ENCODE measurements at regions not wholly inside any gene's neighbourhood (a gene's known extent, or its start where the extent isn't known, plus 50 kb on each side); places are given as distances from the start of the nearest gene placed in this dataset.

DNA sequence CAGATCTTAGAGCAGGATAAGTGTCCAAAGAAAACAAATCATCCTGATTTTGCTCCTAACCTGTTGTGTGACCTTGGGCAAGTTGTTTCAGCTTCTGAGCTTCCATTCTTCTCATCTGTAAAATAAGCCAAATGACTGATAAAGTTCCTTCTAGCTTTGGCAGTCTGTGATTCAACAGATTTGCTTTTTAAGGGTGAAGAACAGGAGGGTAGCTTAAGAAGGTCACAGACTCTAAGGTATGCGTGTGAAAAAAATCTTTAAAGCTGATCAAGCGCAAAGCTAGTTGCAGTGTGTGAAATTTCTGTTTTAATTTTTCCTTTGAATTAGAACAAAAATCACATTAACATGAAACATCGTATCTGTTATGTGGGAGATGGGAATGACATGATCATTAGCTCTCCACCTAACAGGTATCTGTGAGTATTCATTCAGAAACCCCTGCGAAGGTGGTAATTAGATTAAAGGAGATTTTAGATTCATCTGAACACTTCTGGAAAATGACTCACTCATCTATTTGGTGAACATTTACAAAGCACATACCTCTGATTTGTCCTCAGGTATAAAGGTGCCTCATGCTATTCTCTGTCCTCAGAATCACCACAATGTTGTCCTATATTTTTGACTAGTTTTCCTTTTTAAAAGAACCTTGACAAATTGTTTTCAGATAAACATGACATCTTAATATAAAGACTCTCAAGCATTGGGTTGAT, 131.9 kb upstream of the CPM start:
- Histone ChIP-seq H3K27me3 (ENCODE audit: low read depth) (no peaks in the 10 kb centered on the region), H3K4me1 (peaks cover 18% of the 10 kb centered on the region), H3K27ac (replicated peaks) (no peak overlapping the region), H3K36me3 (no peaks in the 10 kb centered on the region), H3K9me3 (replicated peaks) (no peaks in the 10 kb centered on the region), H3K4me3 (no peak overlapping the region)
- TF ChIP-seq, protein P1, sequence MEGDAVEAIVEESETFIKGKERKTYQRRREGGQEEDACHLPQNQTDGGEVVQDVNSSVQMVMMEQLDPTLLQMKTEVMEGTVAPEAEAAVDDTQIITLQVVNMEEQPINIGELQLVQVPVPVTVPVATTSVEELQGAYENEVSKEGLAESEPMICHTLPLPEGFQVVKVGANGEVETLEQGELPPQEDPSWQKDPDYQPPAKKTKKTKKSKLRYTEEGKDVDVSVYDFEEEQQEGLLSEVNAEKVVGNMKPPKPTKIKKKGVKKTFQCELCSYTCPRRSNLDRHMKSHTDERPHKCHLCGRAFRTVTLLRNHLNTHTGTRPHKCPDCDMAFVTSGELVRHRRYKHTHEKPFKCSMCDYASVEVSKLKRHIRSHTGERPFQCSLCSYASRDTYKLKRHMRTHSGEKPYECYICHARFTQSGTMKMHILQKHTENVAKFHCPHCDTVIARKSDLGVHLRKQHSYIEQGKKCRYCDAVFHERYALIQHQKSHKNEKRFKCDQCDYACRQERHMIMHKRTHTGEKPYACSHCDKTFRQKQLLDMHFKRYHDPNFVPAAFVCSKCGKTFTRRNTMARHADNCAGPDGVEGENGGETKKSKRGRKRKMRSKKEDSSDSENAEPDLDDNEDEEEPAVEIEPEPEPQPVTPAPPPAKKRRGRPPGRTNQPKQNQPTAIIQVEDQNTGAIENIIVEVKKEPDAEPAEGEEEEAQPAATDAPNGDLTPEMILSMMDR (IDR thresholded peaks at IDR 0.05; ENCODE audit: borderline replicate concordance) = no peak
- no peak for DNase-seq
- intact Hi-C loops (cut with micrococcal nuclease) = no loop called here

DNA sequence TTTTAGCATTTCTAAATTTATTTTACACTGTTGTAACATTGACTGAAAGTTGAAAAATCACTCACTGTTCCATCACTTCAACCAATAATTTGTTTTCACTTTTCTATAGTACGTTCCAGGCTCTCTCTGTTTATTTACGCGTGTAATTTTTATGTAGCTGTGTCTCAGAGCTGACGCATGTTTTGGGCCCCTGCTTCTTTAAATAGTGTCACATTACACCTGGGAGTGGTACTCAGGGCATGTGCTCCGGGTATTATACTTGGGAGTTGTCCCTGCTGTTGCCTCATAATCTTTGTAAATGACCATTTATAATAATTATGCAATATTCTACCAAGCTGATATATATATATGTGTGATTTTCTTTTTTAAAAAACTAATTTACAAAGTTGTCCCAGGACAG, 132.8 kb upstream of the CPM start:
- DNase-seq = no peak
- no peaks in the 10 kb centered on the region for H3K27me3 ChIP-seq (ENCODE audit: low read depth)
- no peaks in the 10 kb centered on the region for H3K36me3 ChIP-seq
- H3K4me3 ChIP-seq = no peak overlapping the region
- TF ChIP-seq, protein P1 (IDR thresholded peaks at IDR 0.05; ENCODE audit: borderline replicate concordance) = no peak
- peaks cover 18% of the 10 kb centered on the region for H3K4me1 ChIP-seq
- no peaks in the 10 kb centered on the region for H3K9me3 ChIP-seq (replicated peaks)
- intact Hi-C loops (cut with micrococcal nuclease) = no loop called here
- no peak overlapping the region for H3K27ac ChIP-seq (replicated peaks)

DNA sequence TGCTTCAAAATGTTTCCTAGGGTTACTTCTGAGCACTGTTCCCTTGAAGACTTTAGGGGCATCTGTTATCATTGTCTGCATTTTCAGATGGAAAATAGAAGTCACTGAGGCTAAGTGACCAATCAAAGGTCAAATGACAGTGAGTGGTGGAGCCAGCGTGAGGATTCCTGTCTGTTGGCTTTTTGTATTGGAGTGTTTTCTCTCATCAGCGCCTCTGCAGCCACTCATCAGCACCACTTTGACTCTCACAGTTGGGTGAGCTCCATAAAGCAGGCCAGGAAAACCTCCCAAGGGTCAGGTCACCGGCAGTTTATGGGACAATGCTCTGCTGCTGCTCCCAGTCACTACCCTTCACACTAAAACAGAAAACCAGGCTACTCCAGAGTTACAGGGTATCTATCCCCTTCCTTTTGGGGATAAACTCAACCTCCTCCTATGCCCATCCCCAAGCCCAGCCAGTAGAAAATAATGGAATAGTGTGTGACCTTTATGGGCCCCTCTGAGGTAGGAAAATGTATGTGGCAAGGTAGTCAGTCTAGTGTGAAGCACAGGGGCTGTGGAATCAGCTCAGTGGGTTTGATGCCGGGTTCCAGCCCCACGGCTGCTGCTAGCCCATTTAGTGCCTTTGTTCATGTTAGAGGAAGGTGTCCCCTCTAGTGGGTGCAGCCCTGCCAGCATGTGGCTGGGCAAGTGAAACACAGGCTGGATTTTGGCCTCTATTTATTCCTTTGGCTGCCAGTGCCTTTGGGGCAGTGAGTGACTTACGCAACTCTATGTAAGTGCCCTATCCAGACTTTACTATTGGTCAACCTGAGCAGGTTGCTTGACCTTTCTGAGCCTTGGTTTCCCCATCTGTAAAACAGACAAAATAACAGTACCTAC, 133.8 kb upstream of the CPM start:
- DNase-seq = no peak
- peaks cover 14% of the 10 kb centered on the region for H3K4me1 ChIP-seq
- intact Hi-C loops (cut with micrococcal nuclease) = no loop called here

DNA sequence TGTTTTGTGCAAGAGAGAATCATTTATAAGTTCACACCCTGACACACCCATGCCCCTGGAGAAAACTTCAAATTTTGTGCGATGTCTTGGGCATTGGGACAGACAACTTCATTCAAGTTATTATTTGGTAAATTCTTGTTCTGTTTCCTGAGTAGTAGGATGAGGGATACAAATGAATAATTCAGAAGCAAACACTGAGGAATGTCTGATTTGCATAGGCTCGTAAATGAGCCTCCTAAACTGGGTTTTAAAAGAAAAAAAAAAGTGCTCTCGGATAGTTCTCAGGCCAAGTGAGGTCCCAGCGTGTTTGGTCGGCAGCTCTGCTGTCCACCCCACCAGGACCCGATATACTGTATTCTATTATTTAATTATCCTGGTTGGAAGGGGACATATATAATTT, 134.7 kb upstream of the CPM start:
- no peak for DNase-seq
- intact Hi-C loops (cut with micrococcal nuclease) = no loop called here
- H3K27ac ChIP-seq (replicated peaks) = no peak overlapping the region
- no peaks in the 10 kb centered on the region for H3K27me3 ChIP-seq (ENCODE audit: low read depth)
- no peaks in the 10 kb centered on the region for H3K9me3 ChIP-seq (replicated peaks)
- H3K4me3 ChIP-seq = no peak overlapping the region
- TF ChIP-seq, protein P1 (IDR thresholded peaks at IDR 0.05; ENCODE audit: borderline replicate concordance) = no peak
- H3K4me1 ChIP-seq = peaks cover 13% of the 10 kb centered on the region
- H3K36me3 ChIP-seq = no peaks in the 10 kb centered on the region

More for the DNA sequence above, 133.8 kb upstream of the CPM start:
- no peaks in the 10 kb centered on the region for H3K36me3 ChIP-seq
- H3K27ac ChIP-seq (replicated peaks) = peak overlapping the region; percentile 25
- no peaks in the 10 kb centered on the region for H3K27me3 ChIP-seq (ENCODE audit: low read depth)
- no peaks in the 10 kb centered on the region for H3K9me3 ChIP-seq (replicated peaks)
- TF ChIP-seq, protein P1 (IDR thresholded peaks at IDR 0.05; ENCODE audit: borderline replicate concordance) = peak; percentile 7
- H3K4me3 ChIP-seq = no peak overlapping the region

DNA sequence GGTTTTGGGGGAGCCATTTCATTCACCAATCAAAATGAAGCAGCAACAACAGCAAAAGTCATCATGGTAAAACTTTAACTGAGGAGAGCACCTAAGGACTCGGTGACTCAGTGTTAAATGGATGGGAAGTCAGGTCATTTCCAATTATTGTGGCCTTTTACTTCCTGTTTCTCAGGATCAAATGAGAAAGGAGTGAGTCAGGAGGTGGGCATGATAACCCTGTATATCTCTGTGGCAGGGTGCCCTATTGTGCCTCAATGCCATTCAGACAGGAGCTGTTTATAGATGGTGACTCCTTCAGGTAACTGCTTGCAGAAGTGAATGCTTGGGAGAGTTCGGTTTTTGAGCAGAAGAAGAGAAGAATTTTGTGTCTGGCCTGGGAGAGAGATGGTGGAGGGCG, 135.5 kb upstream of the CPM start:
- Histone ChIP-seq H3K4me3 (no peak overlapping the region), H3K9me3 (replicated peaks) (no peaks in the 10 kb centered on the region), H3K36me3 (no peaks in the 10 kb centered on the region), H3K27ac (replicated peaks) (no peak overlapping the region), H3K4me1 (peaks cover 13% of the 10 kb centered on the region), H3K27me3 (ENCODE audit: low read depth) (no peaks in the 10 kb centered on the region)
- no peak for DNase-seq
- TF ChIP-seq, protein P1 (IDR thresholded peaks at IDR 0.05; ENCODE audit: borderline replicate concordance) = no peak
- intact Hi-C loops (cut with micrococcal nuclease) = no loop called here
